ENCODE measurements at regions not wholly inside any gene's neighbourhood (a gene's known extent, or its start where the extent isn't known, plus 50 kb on each side); places are given as distances from the start of the nearest gene placed in this dataset.

DNA sequence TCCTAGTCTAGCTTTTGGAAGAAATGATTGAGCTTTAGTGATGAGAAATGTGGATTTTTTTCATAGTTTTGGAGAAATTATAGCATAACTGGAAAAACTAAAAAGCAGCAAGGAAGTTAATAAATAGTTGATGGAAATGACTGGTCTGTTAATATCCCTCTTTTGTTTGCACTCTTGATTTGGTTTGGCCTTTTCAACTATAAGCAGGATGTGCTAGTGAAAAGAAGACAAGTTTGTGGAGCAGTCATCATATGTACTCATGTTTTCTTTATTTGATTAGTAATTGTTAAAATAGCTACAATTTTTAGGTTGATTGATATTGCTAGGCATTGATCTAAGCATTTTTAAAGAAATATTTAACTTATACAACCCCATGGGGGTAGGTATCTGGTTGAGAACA, 374.7 kb downstream of the TAF11L14 start:
- H3K4me2 ChIP-seq (ENCODE audit: low read depth, low read length) = no peak overlapping the region
- H3K4me3 ChIP-seq (ENCODE audit: insufficient read depth, low read depth, low read length) = no peak overlapping the region
- in situ Hi-C loops (cut with MboI; ENCODE audit: low sequenced_read_pairs) (no loop called here), dilution Hi-C loops (cut with HindIII; ENCODE audit: low sequenced_read_pairs, unreplicated experiment) (no loop called here), intact Hi-C loops (cut with micrococcal nuclease) (no loop called here)
- H2BK20ac ChIP-seq (ENCODE audit: low read depth, low read length) = no peak overlapping the region
- no peaks in the 10 kb centered on the region for H3K9me3 ChIP-seq (ENCODE audit: control insufficient read depth, insufficient read depth, low read length)
- no peak overlapping the region for H2AK9ac ChIP-seq (replicated peaks; ENCODE audit: low read depth, low read length, poor library complexity)
- no peak overlapping the region for H4K8ac ChIP-seq (ENCODE audit: low read depth in 2 of 2, low read length in 2 of 2)
- no peak overlapping the region for H2BK5ac ChIP-seq (ENCODE audit: low read depth, low read length, poor library complexity, severe bottlenecking)
- TF ChIP-seq NFE2L2 (IDR thresholded peaks at IDR 0.05; ENCODE audit: low read depth, low read length) = no peak
- no peak overlapping the region for H3K27ac ChIP-seq (ENCODE audit: insufficient read depth, low read length)
- ATAC-seq (ENCODE audit: low read depth) (no peak), DNase-seq (no peak)
- no peak overlapping the region for H4K91ac ChIP-seq (ENCODE audit: insufficient read depth, low read depth, low read length)
- ChIA-PET POLR2A (ENCODE audit: unreplicated experiment) (no interaction called here), CTCF (no interaction called here)
- H3K79me1 ChIP-seq (ENCODE audit: low read depth in 1 of 2, low read length in 2 of 2) = no peaks in the 10 kb centered on the region
- BruUV-seq (replicated peaks) = no TSS peak
- H4K20me1 ChIP-seq (ENCODE audit: insufficient read depth, low read length) = no peaks in the 10 kb centered on the region
- no peaks in the 10 kb centered on the region for H3K9me1 ChIP-seq (ENCODE audit: insufficient read depth, low read length)
- no peak overlapping the region for H3K9ac ChIP-seq (ENCODE audit: low read depth, low read length)
- no peak overlapping the region for H2AFZ ChIP-seq (replicated peaks; ENCODE audit: low read length, poor library complexity)
- H3K18ac ChIP-seq (ENCODE audit: low read depth, low read length) = no peak overlapping the region
- no peak overlapping the region for H2BK15ac ChIP-seq (ENCODE audit: low read depth, low read length)
- H3K27me3 ChIP-seq (ENCODE audit: control insufficient read depth, insufficient read depth, low read length) = no peaks in the 10 kb centered on the region
- no peak overlapping the region for H2AK5ac ChIP-seq (ENCODE audit: low read depth, low read length)
- no peak overlapping the region for H3K14ac ChIP-seq (replicated peaks; ENCODE audit: low read depth, low read length)
- no peak overlapping the region for H4K5ac ChIP-seq (ENCODE audit: low read depth, low read length)
- no peak overlapping the region for H3K56ac ChIP-seq (ENCODE audit: extremely low read depth, insufficient read depth, low read length)
- no peak overlapping the region for H3K4ac ChIP-seq (ENCODE audit: low read depth, low read length)
- no peaks in the 10 kb centered on the region for H3K36me3 ChIP-seq (ENCODE audit: control insufficient read depth, insufficient read depth, low read length)
- H3K23ac ChIP-seq (ENCODE audit: low read depth, low read length) = no peak overlapping the region
- H2BK120ac ChIP-seq (ENCODE audit: low read depth, low read length) = no peak overlapping the region
- H3K4me1 ChIP-seq (ENCODE audit: control insufficient read depth, insufficient read depth, low read length) = no peaks in the 10 kb centered on the region

Measured in IMR-90 (cell line).